ENCODE measurements at regions not wholly inside any gene's neighbourhood (a gene's known extent, or its start where the extent isn't known, plus 50 kb on each side); places are given as distances from the start of the nearest gene placed in this dataset.

- TF ChIP-seq CTCF (IDR thresholded peaks at IDR 0.05; ENCODE audit: borderline replicate concordance, extremely low read depth, low read length, poor library complexity, severe bottlenecking) (no peak), EZH2 (IDR thresholded peaks at IDR 0.05; ENCODE audit: borderline replicate concordance, low read depth, low read length, severe bottlenecking) (no peak)
Observed at GRCh38 chr6:43867246-43867645, 97.2 kb downstream of the VEGFA start.

All from DND-41 (cell line).